Naive B cell (primary cell): ENCODE measurements at regions not wholly inside any gene's neighbourhood (a gene's known extent, or its start where the extent isn't known, plus 50 kb on each side); places are given as distances from the start of the nearest gene placed in this dataset.
"Not testable (repeated sequence)": the region's sequence is repeated elsewhere in the genome, so short reads cannot be mapped to it uniquely, and the experiment has no call there.

Experiments
- ATAC-seq, 2 donors: fragments of 150-1000 bp; cut with Tn5 transposase; 2 replicates each; pipeline ENCODE4 v1.10.0; 2021; ENCODE audit warnings: low read depth in 2 of 2, mild to moderate bottlenecking in 2 of 2, moderate library complexity in 2 of 2
- DNase-seq: peaks from one replicate; pipeline ENCODE4 v3.0.0; 2022
- H3K27ac Mint-ChIP-seq, 6 donors: one replicate each; pipeline ENCODE4 v1.8.0; 2020 to 2022; ENCODE audit warnings: mild to moderate bottlenecking in 6 of 6, mixed read lengths in 6 of 6, moderate library complexity in 5 of 6, inconsistent platforms in 2 of 6
- H3K27me3 Mint-ChIP-seq, 3 donors: one replicate each; pipeline ENCODE4 v1.8.0; 2021 to 2022; ENCODE audit warnings: mixed read lengths in 3 of 3, mild to moderate bottlenecking in 1 of 3
- H3K36me3 Mint-ChIP-seq, 2 donors: one replicate each; pipeline ENCODE4 v1.8.0; 2020 to 2022; ENCODE audit warnings: mixed read lengths in 2 of 2, inconsistent platforms in 1 of 2, mild to moderate bottlenecking in 1 of 2
- H3K4me1 Mint-ChIP-seq, 3 donors: one replicate each; pipeline ENCODE4 v1.8.0; 2020 to 2022; ENCODE audit warnings: mixed read lengths in 3 of 3, inconsistent platforms in 1 of 3, mild to moderate bottlenecking in 1 of 3, moderate library complexity in 1 of 3
- H3K4me3 Mint-ChIP-seq, 8 donors: one replicate each; pipeline ENCODE4 v1.8.0; 2020 to 2022; ENCODE audit warnings: mild to moderate bottlenecking in 8 of 8, mixed read lengths in 8 of 8, moderate library complexity in 8 of 8, inconsistent platforms in 2 of 8
- H3K9me3 Mint-ChIP-seq, 7 donors: one replicate each; pipeline ENCODE4 v1.8.0; 2020 to 2022; ENCODE audit warnings: mixed read lengths in 7 of 7, mild to moderate bottlenecking in 5 of 7, inconsistent platforms in 2 of 7, moderate library complexity in 1 of 7

DNA sequence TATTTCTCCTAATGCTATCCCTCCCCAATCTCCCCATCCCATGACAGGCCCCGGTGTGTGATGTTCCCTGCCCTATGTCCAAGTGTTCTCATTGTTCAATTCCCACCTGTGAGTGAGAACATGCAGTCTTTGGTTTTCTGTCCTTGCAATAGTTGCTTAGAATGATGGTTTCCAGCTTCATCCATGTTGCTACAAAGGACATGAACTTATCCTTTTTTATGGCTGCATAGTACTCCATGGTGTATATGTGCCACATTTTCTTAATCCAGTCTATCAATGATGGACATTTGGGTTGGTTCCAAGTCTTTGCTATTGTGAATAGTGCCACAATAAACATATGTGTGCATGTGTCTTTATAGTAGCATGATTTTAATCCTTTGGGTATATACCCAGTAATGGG is 51.3 kb upstream of the RIOK2 start:
- Mint-ChIP-seq H3K36me3 (peaks cover 8 to 19% of the 10 kb centered on the region in 2 donors), H3K9me3 (peaks cover 0 to 20% (median 13%) of the 10 kb centered on the region in 7 donors)
- not testable (repeated sequence) for ATAC-seq, H3K27ac Mint-ChIP-seq, DNase-seq, H3K27me3 Mint-ChIP-seq, H3K4me3 Mint-ChIP-seq, H3K4me1 Mint-ChIP-seq

DNA sequence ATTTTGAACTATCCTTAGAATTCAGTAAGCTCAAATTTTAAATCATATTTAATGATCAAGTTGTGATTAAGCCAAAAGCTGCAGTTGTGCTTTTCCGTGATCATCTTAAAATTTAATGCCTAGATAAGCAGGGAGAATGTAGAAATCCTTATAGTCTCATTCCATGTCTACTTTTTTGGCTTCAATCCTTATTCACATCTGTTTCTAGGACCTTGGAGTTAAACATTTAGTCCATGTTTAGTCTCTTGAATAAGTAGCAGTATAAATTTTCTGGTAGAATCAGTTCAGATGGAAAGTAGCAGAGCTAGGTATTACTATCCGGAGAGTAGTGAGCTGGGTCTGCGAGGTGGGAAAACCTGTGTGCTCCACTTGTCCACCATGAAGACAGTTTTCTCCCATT is 59.3 kb upstream of the RIOK2 start:
- Mint-ChIP-seq H3K27me3 (no peaks in the 10 kb centered on the region), H3K27ac (peak overlapping the region in 1 of 6 donors; percentile 38), H3K4me3 (no peak overlapping the region), H3K4me1 (no peaks in the 10 kb centered on the region), H3K9me3 (peaks cover 0 to 5% (median 0%) of the 10 kb centered on the region in 7 donors), H3K36me3 (peaks cover 9 to 11% of the 10 kb centered on the region in 2 donors)
- ATAC-seq (no peak), DNase-seq (no peak)

DNA sequence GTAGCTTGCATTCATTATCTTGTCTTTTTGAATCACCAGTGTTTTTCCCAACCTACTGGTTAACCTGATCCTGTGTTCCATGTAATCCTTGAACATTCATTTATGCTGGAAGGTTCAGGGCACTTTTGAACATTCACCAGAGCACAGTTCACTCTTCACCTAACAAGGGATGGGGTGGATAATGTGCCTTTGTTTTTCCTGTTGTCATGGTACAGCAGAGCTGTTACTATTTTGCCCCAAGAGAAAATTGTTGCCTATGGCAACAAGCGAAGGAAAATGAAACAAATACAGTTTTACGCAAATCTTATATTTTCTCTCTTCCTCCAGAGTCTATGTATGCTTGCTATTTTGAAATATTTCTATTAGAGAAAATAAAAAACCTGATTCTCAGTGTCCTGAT is 60.3 kb upstream of the RIOK2 start:
- DNase-seq (no peak), ATAC-seq (peak in 1 of 2 donors; percentile 16)
- Mint-ChIP-seq H3K36me3 (peaks cover 16 to 19% of the 10 kb centered on the region in 2 donors), H3K27me3 (no peaks in the 10 kb centered on the region), H3K4me1 (no peaks in the 10 kb centered on the region), H3K27ac (no peak overlapping the region), H3K9me3 (peaks cover 0 to 5% (median 2%) of the 10 kb centered on the region in 7 donors), H3K4me3 (no peak overlapping the region)

GRCh38 chr5:97245386-97245785 is 62.3 kb upstream of the RIOK2 start:
- Mint-ChIP-seq H3K27ac (no peak overlapping the region), H3K4me3 (no peak overlapping the region), H3K27me3 (no peaks in the 10 kb centered on the region), H3K36me3 (peaks cover 19 to 21% of the 10 kb centered on the region in 2 donors), H3K4me1 (peaks cover 0 to 6% (median 0%) of the 10 kb centered on the region in 3 donors), H3K9me3 (peaks cover 0 to 16% (median 2%) of the 10 kb centered on the region in 7 donors)
- ATAC-seq (no peak), DNase-seq (no peak)

DNA sequence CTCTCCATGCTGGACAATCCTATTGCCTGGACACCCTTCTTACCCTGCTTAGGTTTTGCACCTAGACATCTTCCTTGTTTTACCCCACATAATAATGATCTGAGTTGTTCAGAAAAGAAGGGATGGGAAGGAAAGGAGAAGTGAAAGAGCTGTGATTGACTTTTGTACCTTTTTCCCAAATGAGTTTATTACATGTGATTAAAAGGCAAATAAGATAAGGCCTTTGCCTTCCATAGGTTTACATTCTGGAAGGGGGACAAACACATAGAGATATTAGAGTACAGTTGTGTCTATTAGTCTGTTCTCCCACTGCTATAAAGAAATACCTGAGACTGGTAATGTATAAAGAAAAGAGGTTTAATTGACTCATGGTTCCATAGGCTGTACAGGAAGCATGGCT is 67.1 kb upstream of the RIOK2 start:
- peaks cover 19 to 34% of the 10 kb centered on the region in 2 donors for H3K36me3 Mint-ChIP-seq
- H3K4me1 Mint-ChIP-seq, result peaks cover 0 to 7% (median 0%) of the 10 kb centered on the region in 3 donors
- no peak overlapping the region for H3K4me3 Mint-ChIP-seq
- H3K27me3 Mint-ChIP-seq, result no peaks in the 10 kb centered on the region
- ATAC-seq (no peak), DNase-seq (no peak)
- no peak overlapping the region for H3K27ac Mint-ChIP-seq
- peaks cover 0 to 27% (median 12%) of the 10 kb centered on the region in 7 donors for H3K9me3 Mint-ChIP-seq

- ATAC-seq (no peak), DNase-seq (no peak)
- Mint-ChIP-seq H3K4me3 (no peak overlapping the region), H3K27ac (no peak overlapping the region), H3K36me3 (peaks cover 12 to 18% of the 10 kb centered on the region in 2 donors), H3K27me3 (no peaks in the 10 kb centered on the region), H3K4me1 (peaks cover 0 to 4% (median 0%) of the 10 kb centered on the region in 3 donors), H3K9me3 (peaks cover 6 to 38% (median 19%) of the 10 kb centered on the region in 7 donors)
Measured at GRCh38 chr5:97266076-97266475, 83.0 kb upstream of the RIOK2 start.

- peaks cover 6 to 38% (median 23%) of the 10 kb centered on the region in 7 donors for H3K9me3 Mint-ChIP-seq
Measured at GRCh38 chr5:97266576-97266975, 83.5 kb upstream of the RIOK2 start.

GRCh38 chr5:97267767-97268166 is 84.7 kb upstream of the RIOK2 start:
- H3K36me3 Mint-ChIP-seq, result peaks cover 15 to 33% of the 10 kb centered on the region in 2 donors
- peaks cover 6 to 47% (median 34%) of the 10 kb centered on the region in 7 donors for H3K9me3 Mint-ChIP-seq
- ATAC-seq (no peak), DNase-seq (no peak)
- no peaks in the 10 kb centered on the region for H3K27me3 Mint-ChIP-seq
- no peak overlapping the region for H3K27ac Mint-ChIP-seq
- peaks cover 0 to 4% (median 0%) of the 10 kb centered on the region in 3 donors for H3K4me1 Mint-ChIP-seq
- no peak overlapping the region for H3K4me3 Mint-ChIP-seq

More at GRCh38 chr5:97266576-97266975, 83.5 kb upstream of the RIOK2 start:
- H3K36me3 Mint-ChIP-seq, result peaks cover 14 to 23% of the 10 kb centered on the region in 2 donors
- no peaks in the 10 kb centered on the region for H3K27me3 Mint-ChIP-seq
- ATAC-seq (no peak), DNase-seq (no peak)
- no peak overlapping the region for H3K27ac Mint-ChIP-seq
- peaks cover 0 to 4% (median 0%) of the 10 kb centered on the region in 3 donors for H3K4me1 Mint-ChIP-seq
- no peak overlapping the region for H3K4me3 Mint-ChIP-seq

DNA sequence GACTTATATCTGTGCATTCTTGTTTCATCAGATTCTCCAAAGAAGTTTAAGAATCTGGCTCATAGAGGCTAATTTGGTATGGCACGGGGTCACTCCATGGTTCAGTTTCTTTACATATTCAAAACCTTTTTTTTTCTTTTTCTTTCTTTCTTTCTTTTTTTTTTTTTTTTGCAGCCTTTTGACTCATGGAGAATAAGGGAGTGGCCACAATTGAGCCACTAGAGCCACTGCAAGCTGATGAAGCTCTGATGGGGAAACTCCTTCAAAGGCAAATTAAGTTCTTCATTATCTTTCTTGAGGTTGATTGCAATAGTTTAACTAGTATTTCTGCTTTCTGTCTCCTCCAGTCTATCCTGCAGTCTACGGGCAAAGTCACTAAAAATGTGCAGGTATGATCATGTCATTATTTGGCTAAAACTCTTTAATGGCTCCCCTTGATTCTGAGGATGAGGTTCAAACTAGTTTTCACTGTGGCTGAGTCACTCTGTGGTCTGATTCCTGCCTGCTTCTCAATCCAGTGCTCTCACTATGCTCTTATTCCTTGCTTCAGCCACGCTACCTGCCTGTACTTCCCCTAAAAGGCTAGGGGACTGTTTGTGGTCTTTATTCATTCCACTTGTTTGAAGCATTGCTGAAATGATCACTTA is 93.5 kb upstream of the RIOK2 start:
- Mint-ChIP-seq H3K9me3 (peaks cover 19 to 36% (median 30%) of the 10 kb centered on the region in 7 donors), H3K36me3 (peaks cover 39 to 47% of the 10 kb centered on the region in 2 donors), H3K27ac (no peak overlapping the region), H3K27me3 (no peaks in the 10 kb centered on the region), H3K4me3 (no peak overlapping the region), H3K4me1 (no peaks in the 10 kb centered on the region)
- no peak for ATAC-seq
- no peak for DNase-seq

- peaks cover 6 to 38% (median 33%) of the 10 kb centered on the region in 7 donors for H3K9me3 Mint-ChIP-seq
- no peaks in the 10 kb centered on the region for H3K27me3 Mint-ChIP-seq
- H3K36me3 Mint-ChIP-seq, result peaks cover 33 to 55% of the 10 kb centered on the region in 2 donors
- no peaks in the 10 kb centered on the region for H3K4me1 Mint-ChIP-seq
- no peak for DNase-seq
- no peak for ATAC-seq
- H3K27ac Mint-ChIP-seq, result no peak overlapping the region
- no peak overlapping the region for H3K4me3 Mint-ChIP-seq
Measured at GRCh38 chr5:97281257-97281656, 98.2 kb upstream of the RIOK2 start.

DNA sequence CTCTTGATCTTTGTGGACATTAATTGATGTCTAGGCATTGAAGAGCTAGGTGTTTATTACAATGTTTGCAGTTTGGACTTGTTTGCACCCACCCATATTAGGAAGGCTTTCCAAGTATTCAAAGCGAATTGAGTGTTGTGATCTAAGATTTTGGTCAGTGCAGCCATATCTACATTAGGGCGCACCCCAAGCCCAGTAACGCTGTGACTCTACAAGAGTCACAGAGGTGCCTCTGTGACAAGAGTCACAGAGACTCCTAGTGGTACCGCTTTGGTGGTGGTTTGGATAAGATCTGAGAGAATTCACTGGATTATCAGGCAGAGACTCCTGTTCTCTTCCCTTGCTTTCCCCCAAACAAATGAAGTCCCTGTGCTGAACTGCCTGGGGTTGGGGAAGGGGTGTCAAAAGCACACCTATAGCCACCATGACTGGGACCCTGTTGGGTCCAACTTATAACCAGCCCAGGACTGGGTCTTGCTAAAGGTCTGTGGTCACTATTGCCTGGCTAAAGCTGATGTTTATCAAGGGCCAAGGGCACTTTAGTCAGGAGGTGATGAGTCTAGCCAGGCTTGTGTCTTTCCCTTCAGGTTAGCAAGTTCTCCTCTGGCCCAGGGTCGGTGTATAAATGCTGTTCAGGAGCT is 114.1 kb upstream of the RIOK2 start:
- Mint-ChIP-seq H3K36me3 (peaks cover 9 to 12% of the 10 kb centered on the region in 2 donors), H3K27me3 (no peaks in the 10 kb centered on the region)
- no peak for ATAC-seq

DNA sequence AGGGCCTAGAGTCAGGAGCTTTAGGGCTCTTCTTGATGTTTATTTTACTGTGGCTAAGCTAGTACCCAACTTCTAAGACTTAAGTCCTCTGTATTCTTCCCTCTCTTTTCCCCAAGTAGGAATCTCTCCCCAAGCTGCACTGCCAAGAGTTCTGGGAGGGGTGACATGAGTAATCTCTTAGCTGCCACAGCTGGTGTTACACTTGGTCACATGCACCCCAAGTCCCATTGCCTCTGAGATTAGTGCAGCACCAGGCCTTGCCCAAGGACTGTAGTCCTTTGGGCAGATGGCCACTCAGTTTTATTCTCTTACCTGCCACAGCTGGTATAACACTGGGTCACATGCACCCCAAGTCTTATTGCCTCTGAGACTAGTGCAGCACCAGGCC is 114.7 kb upstream of the RIOK2 start:
- Mint-ChIP-seq H3K27ac (no peak overlapping the region), H3K27me3 (no peaks in the 10 kb centered on the region), H3K4me3 (peak overlapping the region in 1 of 8 donors; percentile 31), H3K4me1 (no peaks in the 10 kb centered on the region), H3K9me3 (peaks cover 4 to 14% (median 8%) of the 10 kb centered on the region in 7 donors), H3K36me3 (peaks cover 3 to 7% of the 10 kb centered on the region in 2 donors)
- DNase-seq (no peak), ATAC-seq (no peak)

More for the DNA sequence above, 114.1 kb upstream of the RIOK2 start:
- Mint-ChIP-seq H3K27ac (peak overlapping the region in 1 of 6 donors; percentile 22), H3K9me3 (peaks cover 6 to 16% (median 12%) of the 10 kb centered on the region in 7 donors), H3K4me1 (no peaks in the 10 kb centered on the region), H3K4me3 (no peak overlapping the region)
- DNase-seq, result no peak

DNA sequence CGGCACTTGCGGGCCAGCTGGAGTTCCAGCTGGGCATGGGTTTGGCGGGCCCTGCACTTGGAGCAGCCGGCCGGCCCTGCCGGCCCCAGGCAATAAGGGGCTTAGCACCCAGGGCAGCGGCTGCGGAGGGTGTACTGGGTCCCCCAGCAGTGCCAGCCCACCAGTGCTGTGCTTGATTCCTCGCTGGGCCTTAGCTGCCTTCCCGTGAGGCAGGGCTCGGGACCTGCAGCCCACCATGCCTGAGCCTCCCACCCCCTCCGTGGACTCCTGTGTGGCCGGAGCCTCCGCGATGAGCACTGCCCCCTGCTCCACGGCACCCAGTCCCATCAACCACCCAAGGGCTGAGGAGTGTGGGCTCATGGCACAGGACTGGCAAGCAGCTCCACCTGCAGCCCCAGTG is 118.1 kb upstream of the RIOK2 start:
- H3K4me1 Mint-ChIP-seq, H3K27ac Mint-ChIP-seq, ATAC-seq, H3K9me3 Mint-ChIP-seq, H3K4me3 Mint-ChIP-seq, H3K27me3 Mint-ChIP-seq, DNase-seq: not testable (repeated sequence)
- peaks cover 0 to 14% of the 10 kb centered on the region in 2 donors for H3K36me3 Mint-ChIP-seq

- no peaks in the 10 kb centered on the region for H3K27me3 Mint-ChIP-seq
- peaks cover 12 to 50% (median 35%) of the 10 kb centered on the region in 7 donors for H3K9me3 Mint-ChIP-seq
- H3K4me3 Mint-ChIP-seq, result no peak overlapping the region
- no peaks in the 10 kb centered on the region for H3K4me1 Mint-ChIP-seq
- DNase-seq (no peak), ATAC-seq (no peak)
- H3K36me3 Mint-ChIP-seq, result peaks cover 30 to 67% of the 10 kb centered on the region in 2 donors
- H3K27ac Mint-ChIP-seq, result no peak overlapping the region
Measured at GRCh38 chr5:97338729-97339128, 155.7 kb upstream of the RIOK2 start.
